ENCODE measurements at regions not wholly inside any gene's neighbourhood (a gene's known extent, or its start where the extent isn't known, plus 50 kb on each side); places are given as distances from the start of the nearest gene placed in this dataset.
"Not testable (repeated sequence)": the region's sequence is repeated elsewhere in the genome, so short reads cannot be mapped to it uniquely, and the experiment has no call there.

DNA sequence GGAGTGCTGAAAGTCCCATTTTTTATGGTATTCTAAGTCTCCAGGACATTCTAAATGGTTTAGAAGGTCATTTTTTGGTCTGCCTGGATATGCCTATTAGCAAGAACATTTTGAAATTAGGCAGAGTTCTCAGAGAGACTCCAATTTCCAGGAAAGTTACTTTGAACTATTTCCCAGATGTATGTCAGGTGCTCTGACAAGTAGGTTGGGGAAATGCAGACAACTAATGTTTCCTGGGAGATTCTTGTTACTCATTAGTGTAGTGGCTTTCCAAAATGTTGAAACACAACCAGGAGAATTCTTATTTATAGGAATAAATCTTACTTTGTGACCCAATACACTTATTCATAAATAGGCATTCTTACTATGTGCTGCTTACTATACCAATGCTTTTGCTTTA lies 268.4 kb downstream of the ZNF37A start:
- DNase-seq (ENCODE audit: low read depth), result not testable (repeated sequence)

DNA sequence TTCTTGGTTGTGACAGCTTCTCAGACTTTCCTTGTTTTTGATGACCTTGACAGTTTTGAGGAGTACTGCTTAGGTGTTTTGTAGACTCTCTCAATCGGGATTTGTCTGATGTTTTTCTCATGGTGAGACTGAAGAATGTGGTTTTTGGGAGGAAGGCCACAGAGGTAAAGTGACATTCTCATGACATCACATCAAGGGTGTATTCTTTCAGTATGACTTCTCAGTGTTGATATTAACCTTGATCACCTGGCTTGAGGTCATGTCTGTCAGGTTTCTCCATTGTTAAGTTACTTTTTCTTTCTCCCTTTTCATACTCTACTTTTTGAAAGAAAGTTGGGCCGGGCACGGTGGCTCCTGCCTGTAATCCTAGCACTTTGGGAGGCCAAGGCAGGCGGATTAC lies 269.9 kb downstream of the ZNF37A start:
- not testable (repeated sequence) for DNase-seq (ENCODE audit: low read depth)

DNA sequence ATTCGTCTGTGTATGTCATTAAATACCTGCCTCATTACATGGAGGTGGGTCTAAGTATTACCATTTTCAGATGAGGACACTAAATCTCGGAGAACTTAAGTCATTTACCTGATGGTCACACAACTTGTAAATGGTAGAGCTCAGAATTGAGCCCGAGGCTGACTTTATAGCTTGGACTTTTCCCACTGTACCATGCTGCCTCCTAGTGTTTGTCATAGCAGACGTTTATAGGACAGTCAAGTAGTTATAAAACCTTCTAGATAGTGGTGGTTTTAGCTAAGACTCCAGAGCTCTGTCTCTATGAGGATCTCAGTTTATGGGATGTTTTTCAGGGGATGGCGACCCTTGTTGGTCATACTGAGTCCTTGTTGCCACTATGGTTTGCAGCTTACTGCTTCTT lies 271.8 kb downstream of the ZNF37A start:
- not testable (repeated sequence) for DNase-seq (ENCODE audit: low read depth)

DNA sequence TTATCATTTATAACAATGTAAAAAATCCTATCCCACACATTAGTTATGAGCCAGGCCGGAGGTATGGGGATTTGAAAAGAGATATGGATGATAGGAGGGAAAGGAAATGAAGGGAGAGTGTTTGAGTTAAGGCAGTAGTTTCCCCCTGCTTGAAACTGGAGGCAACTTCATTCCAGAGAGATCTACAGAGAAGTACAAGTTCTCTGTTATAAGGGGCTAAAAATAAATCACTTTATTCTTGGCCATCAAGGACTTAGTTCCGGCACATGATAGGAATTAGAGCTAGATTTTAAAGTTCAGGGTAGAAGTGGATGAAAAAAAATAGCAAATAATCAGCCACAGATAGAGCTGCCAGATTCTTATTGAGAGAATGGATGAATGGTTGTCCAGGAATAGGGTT lies 289.7 kb downstream of the ZNF37A start:
- DNase-seq (ENCODE audit: low read depth), result not testable (repeated sequence)

DNA sequence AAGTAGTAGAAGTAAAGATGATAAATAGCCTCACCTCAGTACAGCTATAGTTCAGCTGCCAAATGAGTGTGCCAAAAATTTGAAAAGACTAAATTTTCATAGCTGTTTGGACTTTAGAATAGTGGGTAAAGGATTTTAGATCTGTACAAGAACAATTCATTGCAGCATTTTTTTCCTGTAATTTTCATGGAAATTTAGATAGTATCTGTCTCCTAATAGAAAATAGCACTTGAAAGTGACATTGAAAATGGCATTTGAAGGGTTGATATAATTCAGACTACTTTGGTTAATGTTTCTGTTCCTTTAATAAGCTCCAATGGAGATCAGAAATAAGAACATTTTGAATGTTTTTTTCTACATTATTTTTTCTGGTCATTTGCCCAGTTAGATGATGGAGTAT lies 292.7 kb downstream of the ZNF37A start:
- not testable (repeated sequence) for DNase-seq (ENCODE audit: low read depth)

DNA sequence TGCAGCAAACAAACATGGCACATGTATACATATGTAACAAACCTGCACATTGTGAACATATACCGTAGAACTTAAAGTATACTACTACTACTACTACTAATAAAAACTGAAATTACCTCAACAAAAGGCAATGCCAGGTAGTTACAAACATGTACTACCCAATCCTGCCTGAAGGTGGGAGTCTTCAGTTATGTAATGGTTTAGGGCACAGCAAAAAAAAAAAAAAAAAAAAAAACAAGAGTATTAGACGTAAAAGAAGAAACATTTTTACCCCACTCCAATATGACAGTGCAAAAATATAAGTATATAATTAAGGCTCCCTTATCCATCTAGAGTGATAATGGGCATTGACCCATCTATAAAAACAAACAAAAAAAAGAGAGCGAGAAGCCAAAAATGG lies 296.6 kb downstream of the ZNF37A start:
- not testable (repeated sequence) for DNase-seq (ENCODE audit: low read depth)

DNA sequence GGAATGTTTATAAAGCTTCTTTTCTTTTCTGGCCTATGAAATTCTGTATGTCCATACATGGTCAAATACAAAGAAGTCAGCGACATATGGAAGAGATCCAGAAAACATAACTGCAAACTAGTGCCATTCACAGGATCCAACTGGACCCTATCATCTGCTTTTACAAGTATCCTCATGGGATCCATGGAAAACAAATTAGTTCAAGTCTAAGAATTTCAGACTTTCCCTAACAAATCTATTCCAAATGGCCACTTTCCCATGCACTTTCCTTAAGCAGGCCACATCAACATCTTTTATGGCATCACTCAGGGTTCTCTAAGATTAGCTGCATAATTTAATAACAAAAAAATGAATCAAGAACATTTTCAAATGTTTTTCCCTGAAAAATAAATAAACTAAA lies 301.3 kb downstream of the ZNF37A start:
- not testable (repeated sequence) for DNase-seq (ENCODE audit: low read depth)

DNA sequence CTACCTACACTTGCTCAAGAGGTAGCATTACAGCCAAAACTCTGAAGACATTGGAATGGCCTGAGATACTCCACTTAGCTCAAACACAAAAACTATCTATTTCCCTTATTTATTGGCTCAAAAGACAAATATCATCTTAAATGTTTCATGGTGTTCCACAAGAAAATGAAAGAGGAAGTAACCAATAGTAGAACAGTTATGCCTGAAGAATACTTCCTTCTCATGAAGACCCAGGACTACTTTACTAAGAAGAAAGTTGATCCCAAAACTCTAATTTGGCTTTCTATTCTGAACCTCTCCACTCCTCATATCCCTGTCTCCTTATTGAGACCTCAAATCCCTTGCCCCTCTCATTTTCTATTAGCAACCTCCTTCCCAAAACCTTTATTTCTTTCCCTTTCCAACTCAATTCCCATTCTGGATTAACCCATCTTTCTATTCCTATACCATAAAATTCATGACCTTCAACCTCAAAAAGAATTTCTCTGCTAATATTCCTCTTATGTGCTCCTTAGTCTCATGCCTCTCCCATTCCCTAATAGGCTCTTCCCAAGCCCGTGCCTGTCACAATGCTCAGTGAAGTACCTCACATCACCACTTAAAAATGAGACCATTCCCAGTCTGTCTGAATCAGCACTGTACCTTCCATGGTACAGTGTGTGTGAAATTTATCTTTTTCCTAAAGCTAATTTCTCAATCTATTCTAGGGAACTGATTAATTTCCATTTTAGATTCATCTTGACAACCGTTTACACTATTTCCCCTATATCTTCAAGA lies 302.2 kb downstream of the ZNF37A start:
- not testable (repeated sequence) for DNase-seq (ENCODE audit: low read depth)

DNA sequence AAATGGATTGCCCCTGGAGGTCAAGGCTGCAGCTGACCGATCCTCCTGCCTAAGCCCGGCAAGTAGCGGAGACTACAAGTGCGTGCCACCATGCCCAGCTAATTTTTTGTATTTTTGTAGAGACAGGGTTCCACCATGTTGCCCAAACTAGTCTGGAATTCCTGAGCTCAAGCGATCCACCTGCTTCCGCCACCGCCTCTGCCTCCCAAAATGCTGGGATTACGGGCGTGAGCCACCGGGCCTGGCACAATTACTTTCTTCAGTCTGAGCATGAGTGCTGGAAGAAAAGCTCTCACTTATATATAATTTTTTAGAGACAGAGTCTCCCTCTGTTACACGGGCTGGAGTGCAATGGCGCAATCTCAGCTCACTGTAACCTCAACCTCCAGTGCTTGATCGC lies 307.4 kb downstream of the ZNF37A start:
- DNase-seq (ENCODE audit: low read depth), result not testable (repeated sequence)

DNA sequence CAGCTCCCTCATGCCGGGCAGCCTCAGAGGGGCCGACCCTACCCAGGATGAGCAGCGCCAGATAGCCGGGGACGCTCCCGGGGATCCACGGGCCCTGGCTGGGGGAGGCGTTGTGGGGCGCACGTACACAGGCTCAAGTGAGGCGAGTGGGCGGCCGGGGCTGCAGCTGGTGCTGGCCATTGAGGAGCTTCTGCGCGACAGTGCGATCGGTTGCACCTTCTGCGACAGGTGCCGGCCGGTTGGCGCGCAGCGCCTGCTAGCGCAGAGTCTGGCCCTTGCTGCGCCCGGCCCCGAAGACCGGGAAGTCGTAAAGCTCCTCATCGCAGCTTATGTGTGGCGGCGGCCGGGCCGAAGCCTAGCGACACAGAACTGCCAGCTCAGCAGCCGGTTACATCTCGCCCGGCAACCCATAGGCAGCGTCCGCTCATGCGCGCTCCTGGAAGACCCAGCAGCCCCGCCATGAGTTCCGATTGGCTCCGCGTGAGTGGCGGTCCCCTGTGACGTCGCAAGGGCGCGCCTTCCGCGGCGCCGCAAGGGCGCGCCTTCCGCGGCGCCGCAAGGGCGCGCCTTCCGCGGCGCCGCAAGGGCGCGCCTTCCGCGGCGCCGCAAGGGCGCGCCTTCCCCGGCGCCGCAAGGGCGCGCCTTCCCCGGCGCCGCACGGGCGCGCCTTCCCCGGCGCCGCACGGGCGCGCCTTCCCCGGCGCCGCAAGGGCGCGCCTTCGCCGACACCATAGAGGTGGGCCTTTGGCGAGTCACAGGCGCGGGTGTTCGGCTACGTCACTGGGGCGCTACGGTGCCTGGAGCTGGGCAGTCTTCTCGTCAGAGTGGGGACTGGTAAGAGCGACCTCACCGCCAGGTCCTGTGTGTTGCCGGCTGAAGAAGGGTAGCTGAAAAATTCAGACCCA lies 308.6 kb downstream of the ZNF37A start:
- DNase-seq (ENCODE audit: low read depth), result peak; percentile 90

DNA sequence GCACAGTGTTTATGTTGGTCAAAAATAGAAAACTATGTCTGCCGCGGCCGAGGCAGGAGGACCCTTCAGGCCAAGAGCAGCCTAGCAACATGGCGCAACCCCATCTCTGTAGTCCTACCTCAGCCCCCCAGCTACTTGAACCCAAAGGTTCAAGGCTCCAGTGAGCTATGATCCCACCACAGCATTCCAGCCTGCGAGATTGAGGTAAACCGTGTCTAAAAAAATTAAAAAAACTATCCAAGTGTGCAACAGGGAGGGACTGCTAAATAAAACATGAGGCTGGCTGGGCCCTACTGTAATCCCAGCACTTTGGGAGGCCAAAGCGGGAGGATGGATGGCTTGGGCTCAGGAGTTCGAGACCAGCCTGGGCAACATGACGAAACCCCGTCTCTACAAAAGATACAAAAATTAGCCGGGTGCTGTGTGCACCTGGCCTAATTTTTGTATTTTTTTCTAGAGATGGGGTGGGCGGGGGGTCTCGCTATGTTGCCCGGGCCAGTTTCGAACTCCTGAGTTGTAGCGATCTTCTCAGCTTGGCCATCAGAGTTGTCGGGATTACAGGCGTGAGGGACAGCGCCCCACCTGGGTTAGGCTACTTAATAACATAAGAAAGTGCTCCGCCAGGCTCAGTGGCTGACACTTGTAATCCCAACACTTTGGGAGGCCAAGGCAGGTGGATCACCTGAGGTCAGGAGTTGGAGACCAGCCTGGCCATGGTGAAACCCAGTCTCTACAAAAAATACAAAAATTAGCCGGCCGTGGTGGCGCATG lies 309.4 kb downstream of the ZNF37A start:
- not testable (repeated sequence) for DNase-seq (ENCODE audit: low read depth)

DNA sequence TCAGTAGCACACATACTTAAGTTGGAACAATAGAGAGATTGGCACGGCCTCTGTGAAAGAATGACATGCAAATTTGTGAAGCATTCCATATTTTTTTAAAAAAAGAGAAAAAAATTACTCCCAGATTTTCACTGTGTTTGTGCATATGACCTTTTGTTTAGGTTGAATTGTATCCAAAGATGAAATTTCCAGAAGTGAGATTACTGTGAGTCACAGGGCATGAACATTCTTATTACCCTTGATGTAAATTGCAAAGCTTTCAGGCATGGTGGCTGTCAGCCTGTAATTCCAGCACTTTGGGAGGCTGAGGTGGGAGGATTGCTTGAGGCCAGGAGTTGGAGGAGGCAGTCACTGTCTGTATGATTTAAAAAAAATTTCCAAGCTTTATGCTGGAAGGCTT lies 329.5 kb downstream of the ZNF37A start:
- not testable (repeated sequence) for DNase-seq (ENCODE audit: low read depth)

DNA sequence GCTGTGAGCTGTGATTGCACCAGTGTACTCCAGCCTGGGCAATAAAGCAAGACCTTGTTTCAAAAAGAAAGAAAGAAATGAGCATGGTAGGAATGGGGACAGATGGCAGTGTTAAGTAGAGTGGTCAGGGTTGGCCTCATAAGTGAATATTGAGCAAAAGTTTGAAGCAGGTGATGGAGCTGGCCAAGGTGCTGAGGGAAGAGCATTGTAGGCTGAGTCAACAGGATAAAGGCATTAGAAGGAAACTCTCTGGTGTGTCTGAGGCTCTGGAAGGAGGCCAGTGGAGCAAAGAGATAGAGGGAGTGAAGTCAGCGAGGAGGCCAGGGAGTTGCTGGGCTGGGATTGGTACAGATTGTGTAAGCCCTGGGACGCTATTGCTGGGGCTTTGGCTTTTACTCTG lies 336.1 kb downstream of the ZNF37A start:
- not testable (repeated sequence) for DNase-seq (ENCODE audit: low read depth)

DNA sequence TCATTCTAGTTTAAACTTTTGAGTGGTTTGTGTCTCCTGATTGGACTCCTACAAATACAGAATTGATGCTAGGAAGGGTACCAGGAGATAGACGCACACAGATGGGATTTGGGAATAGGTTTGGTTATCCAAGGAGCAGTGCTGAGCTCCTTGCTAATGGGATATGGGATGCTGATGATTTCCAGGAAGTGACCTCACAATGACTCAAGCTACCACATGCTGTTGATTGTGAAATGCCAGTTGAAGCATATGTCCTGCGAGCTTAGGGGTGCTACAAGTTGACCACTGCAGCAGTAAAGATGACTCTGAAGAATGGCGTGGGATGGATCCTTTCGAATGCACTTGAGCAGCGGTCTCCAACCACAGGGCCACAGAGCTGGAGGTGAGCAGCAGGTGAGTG lies 343.2 kb downstream of the ZNF37A start:
- not testable (repeated sequence) for DNase-seq (ENCODE audit: low read depth)

DNA sequence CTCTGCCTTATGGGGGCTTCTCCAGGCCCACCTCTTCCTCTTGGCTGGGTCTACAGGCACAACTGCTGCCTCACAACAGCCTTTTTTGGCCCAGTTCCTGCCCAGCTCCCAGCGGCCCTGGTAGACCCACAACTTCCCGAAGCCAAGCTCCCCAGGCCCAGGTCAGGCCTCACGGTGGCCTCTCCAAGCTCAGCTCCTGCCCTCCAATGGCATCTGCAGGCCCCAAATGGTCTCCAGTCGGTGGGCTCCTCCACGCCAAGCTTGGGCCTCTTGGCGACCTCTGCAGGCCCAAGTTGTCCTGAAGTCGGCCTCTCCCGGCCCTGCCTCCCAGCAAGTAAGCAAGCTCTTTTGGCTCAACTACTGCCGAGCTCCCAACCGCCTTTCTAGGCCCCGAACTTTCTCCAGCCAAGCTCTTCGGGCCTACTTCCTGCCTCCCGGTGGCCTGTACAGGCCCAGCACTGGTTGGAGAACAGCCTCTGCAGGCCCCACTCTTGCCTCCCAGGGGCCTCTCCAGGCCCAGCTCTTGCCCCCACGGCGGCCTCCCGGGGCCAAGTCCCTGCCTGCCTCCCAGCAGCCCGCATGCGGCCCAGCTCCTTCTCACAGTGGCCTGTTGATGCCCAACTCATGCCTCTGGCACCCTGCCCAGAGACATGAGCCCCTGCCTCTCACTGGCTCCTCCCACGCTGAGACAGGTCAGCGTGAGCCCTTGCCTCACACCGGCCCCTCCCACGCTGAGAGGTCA lies 354.6 kb downstream of the ZNF37A start:
- not testable (repeated sequence) for DNase-seq (ENCODE audit: low read depth)

DNA sequence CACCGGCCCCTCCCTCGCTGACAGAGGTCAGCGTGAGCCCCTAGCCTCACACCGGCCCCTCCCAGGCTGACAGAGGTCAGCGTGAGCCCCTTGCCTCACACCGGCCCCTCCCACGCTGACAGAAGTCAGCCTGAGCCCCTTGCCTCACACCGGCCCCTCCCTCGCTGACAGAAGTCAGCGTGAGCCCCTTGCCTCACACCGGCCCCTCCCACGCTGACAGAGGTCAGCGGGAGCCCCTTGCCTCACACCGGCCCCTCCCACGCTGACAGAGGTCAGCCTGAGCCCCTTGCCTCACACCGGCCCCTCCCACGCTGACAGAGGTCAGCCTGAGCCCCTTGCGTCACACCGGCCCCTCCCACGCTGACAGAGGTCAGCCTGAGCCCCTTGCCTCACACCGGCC lies 355.5 kb downstream of the ZNF37A start:
- DNase-seq (ENCODE audit: low read depth), result not testable (repeated sequence)

DNA sequence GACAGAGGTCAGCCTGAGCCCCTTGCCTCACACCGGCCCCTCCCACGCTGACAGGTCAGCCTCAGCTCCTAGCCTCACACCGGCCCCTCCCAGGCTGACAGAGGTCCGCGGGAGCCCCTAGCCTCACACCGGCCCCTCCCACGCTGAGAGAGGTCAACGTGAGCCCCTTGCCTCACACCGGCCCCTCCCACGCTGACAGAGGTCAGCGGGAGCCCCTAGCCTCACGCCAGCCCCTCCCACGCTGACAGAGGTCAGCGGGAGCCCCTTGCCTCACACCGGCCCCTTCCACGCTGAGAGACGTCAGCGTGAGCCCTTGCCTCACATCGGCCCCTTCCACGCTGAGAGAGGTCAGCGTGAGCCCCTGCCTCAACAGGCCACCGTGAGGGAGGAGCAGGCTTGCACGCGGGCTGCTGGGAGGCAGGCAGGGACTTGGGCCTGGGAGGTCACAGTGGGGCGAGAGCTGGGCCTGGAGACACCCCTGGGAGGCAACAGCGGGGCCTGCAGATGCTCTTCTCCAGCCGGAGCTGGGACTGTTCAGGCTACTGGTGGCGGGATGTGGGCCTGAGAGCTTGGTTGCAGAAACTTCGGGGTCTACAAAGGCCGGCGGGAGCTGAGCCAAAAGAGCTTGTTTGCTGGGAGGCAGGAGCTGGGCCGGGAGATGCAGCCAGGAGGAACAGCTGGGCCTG lies 356.4 kb downstream of the ZNF37A start:
- DNase-seq (ENCODE audit: low read depth), result not testable (repeated sequence)

DNA sequence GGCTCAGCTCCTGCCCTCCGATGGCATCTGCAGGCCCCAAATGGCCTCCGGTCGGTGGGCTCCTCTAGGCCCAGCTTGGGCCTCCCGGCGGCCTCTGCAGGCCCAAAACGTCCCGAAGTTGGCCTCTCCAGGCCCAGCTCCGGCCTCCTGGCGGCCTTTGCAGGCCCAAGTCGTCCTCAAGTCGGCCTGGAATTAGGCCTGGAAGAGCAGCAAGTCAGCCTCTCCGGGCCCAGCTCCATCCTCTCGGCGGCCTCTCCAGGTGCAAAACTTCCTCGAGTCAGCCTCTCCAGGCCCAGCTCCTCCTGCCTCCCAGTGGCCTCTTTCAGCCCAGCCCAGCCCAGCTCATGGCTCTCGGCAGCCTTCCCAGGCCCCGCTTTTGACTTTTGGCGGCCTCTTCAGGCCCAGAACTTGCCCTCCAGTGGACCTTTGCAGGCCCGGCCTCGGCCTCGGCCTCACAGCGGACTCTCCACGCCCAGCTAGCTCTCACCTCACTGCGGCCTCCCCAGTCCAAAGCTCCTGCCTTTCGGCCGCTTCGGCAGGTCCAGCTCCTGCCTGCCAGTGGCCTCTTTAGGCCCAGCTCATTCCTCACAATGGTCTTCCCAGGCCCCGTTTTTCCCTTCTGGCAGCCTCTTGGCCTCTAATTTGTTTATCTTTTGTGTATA lies 357.3 kb downstream of the ZNF37A start:
- not testable (repeated sequence) for DNase-seq (ENCODE audit: low read depth)

Data from Daoy (cell line).